Sigmoid colon (tissue), 3 donors: ENCODE measurements at regions not wholly inside any gene's neighbourhood (a gene's known extent, or its start where the extent isn't known, plus 50 kb on each side); places are given as distances from the start of the nearest gene placed in this dataset.

Experiments used
- POLR2A ChIP-seq, 2 donors: fragments of 450-650 bp; IDR thresholded peaks; one replicate each; pipeline ENCODE4 v1.6.1; 2016; ENCODE audit warnings: antibody characterized with exemption in 2 of 2, mild to moderate bottlenecking in 2 of 2, moderate library complexity in 2 of 2
- TF ChIP-seq, protein P1 (sequence below), 4 experiments: fragments of 450-650 bp in 3 of 4; fragments of 200-600 bp in 1 of 4; IDR thresholded peaks; one replicate each; pipeline ENCODE4 v1.5.1; 2016 to 2019; ENCODE audit warnings: antibody characterized with exemption in 4 of 4, mild to moderate bottlenecking in 3 of 4, moderate library complexity in 2 of 4

GRCh38 chr5:7018601-7019000, 305.4 kb downstream of the TENT4A start:
- TF ChIP-seq, protein P1, sequence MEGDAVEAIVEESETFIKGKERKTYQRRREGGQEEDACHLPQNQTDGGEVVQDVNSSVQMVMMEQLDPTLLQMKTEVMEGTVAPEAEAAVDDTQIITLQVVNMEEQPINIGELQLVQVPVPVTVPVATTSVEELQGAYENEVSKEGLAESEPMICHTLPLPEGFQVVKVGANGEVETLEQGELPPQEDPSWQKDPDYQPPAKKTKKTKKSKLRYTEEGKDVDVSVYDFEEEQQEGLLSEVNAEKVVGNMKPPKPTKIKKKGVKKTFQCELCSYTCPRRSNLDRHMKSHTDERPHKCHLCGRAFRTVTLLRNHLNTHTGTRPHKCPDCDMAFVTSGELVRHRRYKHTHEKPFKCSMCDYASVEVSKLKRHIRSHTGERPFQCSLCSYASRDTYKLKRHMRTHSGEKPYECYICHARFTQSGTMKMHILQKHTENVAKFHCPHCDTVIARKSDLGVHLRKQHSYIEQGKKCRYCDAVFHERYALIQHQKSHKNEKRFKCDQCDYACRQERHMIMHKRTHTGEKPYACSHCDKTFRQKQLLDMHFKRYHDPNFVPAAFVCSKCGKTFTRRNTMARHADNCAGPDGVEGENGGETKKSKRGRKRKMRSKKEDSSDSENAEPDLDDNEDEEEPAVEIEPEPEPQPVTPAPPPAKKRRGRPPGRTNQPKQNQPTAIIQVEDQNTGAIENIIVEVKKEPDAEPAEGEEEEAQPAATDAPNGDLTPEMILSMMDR (IDR thresholded peaks at IDR 0.05), result no peak
- no peak for TF ChIP-seq POLR2A (IDR thresholded peaks at IDR 0.05)
